Prostate gland (tissue), 2 donors: ENCODE measurements at regions not wholly inside any gene's neighbourhood (a gene's known extent, or its start where the extent isn't known, plus 50 kb on each side); places are given as distances from the start of the nearest gene placed in this dataset.

Experiments used
- DNase-seq: peaks from one replicate; pipeline ENCODE4 v3.0.0-alpha.2; 2019; ENCODE audit warnings: low spot score
- H3K27ac ChIP-seq, 2 donors: fragments of 200-600 bp; sonication (generic); 2 replicates each; pipeline ENCODE4 v1.5.1; 2017 to 2019
- H3K27me3 ChIP-seq: fragments of 200-600 bp; sonication (generic); replicated peaks from 2 replicates; pipeline ENCODE4 v1.5.1; 2019; ENCODE audit not compliant: insufficient read depth
- H3K36me3 ChIP-seq, 2 donors: fragments of 200-600 bp; sonication (generic); 1 replicate in 1 of 2; 2 replicates in 1 of 2; pipeline versions ENCODE4 v1.5.1 to v1.8.1; 2017 to 2019
- H3K4me1 ChIP-seq: fragments of 200-600 bp; sonication (generic); replicated peaks from 2 replicates; pipeline ENCODE4 v1.5.1; 2019
- H3K4me3 ChIP-seq, 2 donors: fragments of 200-600 bp; sonication (generic); 2 replicates each; pipeline ENCODE4 v1.5.1; 2017 to 2019
- H3K9me3 ChIP-seq: fragments of 200-600 bp; sonication (generic); 2 replicates; pipeline ENCODE4 v1.5.1; 2017
- POLR2A ChIP-seq: fragments of 450-650 bp; IDR thresholded peaks from one replicate; pipeline ENCODE4 v1.6.1; 2016; ENCODE audit warnings: antibody characterized with exemption, mild to moderate bottlenecking
- POLR2AphosphoS5 ChIP-seq: sonication (generic); formaldehyde crosslinking; IDR thresholded peaks from one replicate; pipeline ENCODE4 v1.6.1; 2017; ENCODE audit warnings: antibody characterized with exemption
- WGBS: methylation state at CpG from one replicate; pipeline ENCODE4 v1.1.5; 2018; 5-methylcytosine and 5-hydroxymethylcytosine counted together
- intact Hi-C: fragments of 100-400 bp; cut with DNase I; formaldehyde crosslinking; loops from one replicate; pipeline ENCODE4 v1.14.2; 2022
- small RNA-seq, 2 donors: library from RNA; depleted of rRNA; stranded (forward); fragments of <200 nt; gene quantifications; one replicate each; pipeline ENCODE3, GENCODE V24; 2016
- TF ChIP-seq, protein P1 (sequence below), 4 experiments: fragments of 200-600 bp in 2 of 4; fragments of 450-650 bp in 2 of 4; sonication (generic) in 2 of 4; IDR thresholded peaks; 1 replicate in 3 of 4; 2 replicates in 1 of 4; pipeline ENCODE4 v1.5.1; 2016 to 2019; ENCODE audit warnings: antibody characterized with exemption in 4 of 4, mild to moderate bottlenecking in 2 of 4, moderate library complexity in 2 of 4

DNA sequence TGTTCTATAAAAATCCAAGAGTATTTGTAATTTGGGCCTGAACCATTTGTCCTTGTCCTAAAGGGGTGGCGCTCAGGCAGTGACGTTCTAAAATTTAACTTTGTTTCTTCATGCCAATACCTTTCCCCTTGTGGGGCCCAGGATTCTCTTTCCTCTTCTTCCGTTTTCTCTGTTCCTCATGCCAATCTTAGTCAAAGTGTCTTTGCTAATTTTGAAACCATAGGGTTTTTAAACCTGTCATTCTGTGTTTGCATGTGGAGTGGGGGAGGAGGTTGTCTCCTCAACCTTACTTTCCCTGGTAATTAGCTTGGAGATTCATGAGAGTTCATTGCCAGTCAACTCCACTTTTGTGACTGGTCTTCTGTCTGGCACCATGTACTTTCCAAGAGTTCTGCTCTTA, 337.1 kb downstream of the MAF start:
- H3K27me3 ChIP-seq = no peaks in the 10 kb centered on the region
- intact Hi-C loops = no loop called here
- no peaks in the 10 kb centered on the region for H3K9me3 ChIP-seq
- H3K4me1 ChIP-seq = no peaks in the 10 kb centered on the region
- DNase-seq = no peak
- no peak overlapping the region for H3K4me3 ChIP-seq
- 78% methylated on average over 3 of the region's 3 CpGs for WGBS
- no peak for TF ChIP-seq POLR2AphosphoS5
- no peak for TF ChIP-seq POLR2A
- TF ChIP-seq, protein P1, sequence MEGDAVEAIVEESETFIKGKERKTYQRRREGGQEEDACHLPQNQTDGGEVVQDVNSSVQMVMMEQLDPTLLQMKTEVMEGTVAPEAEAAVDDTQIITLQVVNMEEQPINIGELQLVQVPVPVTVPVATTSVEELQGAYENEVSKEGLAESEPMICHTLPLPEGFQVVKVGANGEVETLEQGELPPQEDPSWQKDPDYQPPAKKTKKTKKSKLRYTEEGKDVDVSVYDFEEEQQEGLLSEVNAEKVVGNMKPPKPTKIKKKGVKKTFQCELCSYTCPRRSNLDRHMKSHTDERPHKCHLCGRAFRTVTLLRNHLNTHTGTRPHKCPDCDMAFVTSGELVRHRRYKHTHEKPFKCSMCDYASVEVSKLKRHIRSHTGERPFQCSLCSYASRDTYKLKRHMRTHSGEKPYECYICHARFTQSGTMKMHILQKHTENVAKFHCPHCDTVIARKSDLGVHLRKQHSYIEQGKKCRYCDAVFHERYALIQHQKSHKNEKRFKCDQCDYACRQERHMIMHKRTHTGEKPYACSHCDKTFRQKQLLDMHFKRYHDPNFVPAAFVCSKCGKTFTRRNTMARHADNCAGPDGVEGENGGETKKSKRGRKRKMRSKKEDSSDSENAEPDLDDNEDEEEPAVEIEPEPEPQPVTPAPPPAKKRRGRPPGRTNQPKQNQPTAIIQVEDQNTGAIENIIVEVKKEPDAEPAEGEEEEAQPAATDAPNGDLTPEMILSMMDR (IDR thresholded peaks at IDR 0.05) = no peak
- H3K36me3 ChIP-seq = no peaks in the 10 kb centered on the region
- no peak overlapping the region for H3K27ac ChIP-seq

Small RNA genes lying in the stretch of these regions (small RNA-seq; reads per million reads assigned to genes)
- gene RNA5SP431 = 0 reads per million in 2 donors
